Stimulated activated CD4-positive, alpha-beta T cell treated with anti-CD3 and anti-CD28 coated beads, Interleukin-2, amount 100 ng/mL, for 24 hours (primary cell): ENCODE measurements at regions not wholly inside any gene's neighbourhood (a gene's known extent, or its start where the extent isn't known, plus 50 kb on each side); places are given as distances from the start of the nearest gene placed in this dataset.

ENCODE experiments used
- DNase-seq, 2 donors: peaks; one replicate each; pipeline ENCODE4 v3.0.0-alpha.2; 2020

GRCh38 chr5:3361811-3362605, 233.6 kb upstream of the IRX1 start:
- peak in 1 of 2 donors; percentile 5 for DNase-seq

- peak in 1 of 2 donors; percentile 3 for DNase-seq
Measured at GRCh38 chr5:3359642-3360041, 236.0 kb upstream of the IRX1 start.

- DNase-seq: peak in 1 of 2 donors; percentile 1
Measured at GRCh38 chr5:3357291-3357690, 238.3 kb upstream of the IRX1 start.

GRCh38 chr5:3356016-3356415, 239.6 kb upstream of the IRX1 start:
- DNase-seq: no peak

- DNase-seq: no peak
Measured at GRCh38 chr5:3355126-3355525, 240.5 kb upstream of the IRX1 start.

GRCh38 chr5:3354606-3355005, 241.0 kb upstream of the IRX1 start:
- DNase-seq: peak in 1 of 2 donors; percentile 2

- DNase-seq: peak in 1 of 2 donors; percentile 4
Measured at GRCh38 chr5:3353561-3353960, 242.1 kb upstream of the IRX1 start.

GRCh38 chr5:3352711-3353110, 242.9 kb upstream of the IRX1 start:
- no peak for DNase-seq

GRCh38 chr5:3351581-3352442, 243.8 kb upstream of the IRX1 start:
- DNase-seq: no peak

- DNase-seq: no peak
Measured at GRCh38 chr5:3350781-3351180, 244.9 kb upstream of the IRX1 start.

GRCh38 chr5:3349704-3350565, 245.7 kb upstream of the IRX1 start:
- DNase-seq: no peak

- no peak for DNase-seq
Measured at GRCh38 chr5:3348576-3349535, 246.8 kb upstream of the IRX1 start.

GRCh38 chr5:3347741-3348140, 247.9 kb upstream of the IRX1 start:
- no peak for DNase-seq

GRCh38 chr5:3346111-3346820, 249.4 kb upstream of the IRX1 start:
- no peak for DNase-seq

GRCh38 chr5:3345195-3345594, 250.4 kb upstream of the IRX1 start:
- no peak for DNase-seq

- DNase-seq: no peak
Measured at GRCh38 chr5:3344671-3345070, 251.0 kb upstream of the IRX1 start.

- DNase-seq: no peak
Measured at GRCh38 chr5:3343911-3344310, 251.7 kb upstream of the IRX1 start.

- no peak for DNase-seq
Measured at GRCh38 chr5:3343211-3343610, 252.4 kb upstream of the IRX1 start.

GRCh38 chr5:3342271-3343100, 253.1 kb upstream of the IRX1 start:
- DNase-seq: no peak
